HepG2 (cell line): ENCODE measurements at regions not wholly inside any gene's neighbourhood (a gene's known extent, or its start where the extent isn't known, plus 50 kb on each side); places are given as distances from the start of the nearest gene placed in this dataset.

Source experiments
- ATAC-seq: fragments of 200-7000 bp; cut with Tn5 transposase; 3 replicates; pipeline ENCODE4 v1.9.1; 2020; ENCODE audit warnings: mild to moderate bottlenecking, moderate library complexity
- BruUV-seq: library from RNA; stranded (reverse); fragments of 400-500 nt; replicated peaks from 2 replicates; lab custom pipeline; 2021; lab: Mats Ljungman, UMichigan
- CTCF ChIA-PET: fragments of 300-600 bp; formaldehyde crosslinking; extraction: SDS; loops from one replicate; lab custom pipeline; 2021; ENCODE audit warnings: low total read pairs, inconsistent platforms, low intra/inter-chr PET ratio; lab: Yijun Ruan, JAX
- POLR2A ChIA-PET: fragments of 350-600 bp; sonication (Branson Sonifier 250); formaldehyde crosslinking; loops from one replicate; lab custom pipeline; 2020; ENCODE audit warnings: antibody characterized with exemption, inconsistent platforms; lab: Yijun Ruan, JAX
- DNase-seq: peaks from one replicate; pipeline ENCODE4 v3.0.0-alpha.2; 2015; ENCODE audit warnings: low spot score
- FAIRE-seq: peaks from 3 replicates; lab custom pipeline; 2011; peaks lifted over from hg19 to GRCh38; lab: Jason Lieb, UNC
- H2AFZ ChIP-seq: one replicate; pipeline ENCODE4 v1.6.1; 2011; ENCODE audit warnings: low read length, inconsistent platforms
- H3K27ac ChIP-seq: fragments of 300-600 bp; 3 replicates; pipeline ENCODE4 v1.8.0; 2011; ENCODE audit warnings: mixed run types, mild to moderate bottlenecking, mixed read lengths, low read length, inconsistent platforms; ENCODE audit not compliant: insufficient read depth; ENCODE audit errors: extremely low read length
- H3K27me3 ChIP-seq, 2 experiments: fragments of 200-600 bp in 1 of 2; 2 replicates in 1 of 2; 3 replicates in 1 of 2; pipeline versions ENCODE4 v1.6.0 to v1.8.0; 2011; ENCODE audit warnings: low read length in 2 of 2, mild to moderate bottlenecking in 2 of 2, moderate library complexity in 2 of 2, inconsistent platforms in 1 of 2; ENCODE audit not compliant: insufficient read depth in 2 of 2, control insufficient read depth in 1 of 2
- H3K36me3 ChIP-seq, 2 experiments: fragments of 200-600 bp in 1 of 2; replicated peaks in 1 of 2; 2 replicates in 1 of 2; 3 replicates in 1 of 2; pipeline versions ENCODE4 v1.5.1 to v1.8.0; 2011; ENCODE audit warnings: low read length in 2 of 2, inconsistent platforms in 1 of 2; ENCODE audit not compliant: insufficient read depth in 2 of 2, control insufficient read depth in 1 of 2
- H3K4me1 ChIP-seq: 2 replicates; pipeline ENCODE4 v1.5.1; 2012; ENCODE audit warnings: low read length, inconsistent platforms; ENCODE audit not compliant: insufficient read depth
- H3K4me2 ChIP-seq: 2 replicates; pipeline ENCODE4 v1.6.0; 2011; ENCODE audit warnings: low read depth, low read length, inconsistent platforms
- H3K4me3 ChIP-seq, 3 experiments: fragments of 200-600 bp in 1 of 3; sonication (generic), shearing (Covaris generic) in 1 of 3; replicated peaks in 1 of 3; 2 replicates each; pipeline ENCODE4 v1.5.1; 2011 to 2016; ENCODE audit warnings: low read length in 3 of 3, inconsistent platforms in 2 of 3, low read depth in 2 of 3, mild to moderate bottlenecking in 2 of 3, control low read depth in 1 of 3, mixed read lengths in 1 of 3; ENCODE audit not compliant: insufficient read depth in 1 of 3
- H3K79me2 ChIP-seq: one replicate; pipeline ENCODE4 v1.6.1; 2011; ENCODE audit warnings: low read length, inconsistent platforms; ENCODE audit not compliant: insufficient read depth
- H3K9ac ChIP-seq: 2 replicates; pipeline ENCODE4 v1.6.0; 2011; ENCODE audit warnings: mild to moderate bottlenecking, low read depth, low read length, inconsistent platforms; ENCODE audit not compliant: insufficient read depth
- H3K9me3 ChIP-seq: 2 replicates; pipeline ENCODE4 v1.5.1; 2012; ENCODE audit warnings: mild to moderate bottlenecking, low read length
- H4K20me1 ChIP-seq: 2 replicates; pipeline ENCODE4 v1.6.0; 2011; ENCODE audit warnings: inconsistent platforms, mild to moderate bottlenecking, low read length, moderate library complexity; ENCODE audit not compliant: insufficient read depth
- KMT2B ChIP-seq: IDR thresholded peaks from 2 replicates; pipeline ENCODE4 v1.6.1; 2016; ENCODE audit warnings: missing genetic modification reagents, missing compliant biosample characterization
- MYC ChIP-seq: sonication (generic); formaldehyde crosslinking; IDR thresholded peaks from 2 replicates; pipeline ENCODE4 v1.9.0; 2021; ENCODE audit warnings: missing genetic modification reagents, borderline replicate concordance
- NFRKB ChIP-seq: fragments of 450-650 bp; IDR thresholded peaks from 2 replicates; pipeline ENCODE4 v1.6.1; 2017
- PHF20 ChIP-seq: sonication (generic); formaldehyde crosslinking; IDR thresholded peaks from 2 replicates; pipeline ENCODE4 v1.5.0; 2020; ENCODE audit warnings: mild to moderate bottlenecking, missing genetic modification reagents
- TARDBP ChIP-seq: sonication (generic); formaldehyde crosslinking; IDR thresholded peaks from 2 replicates; pipeline ENCODE4 v1.8.0; 2022; ENCODE audit warnings: mild to moderate bottlenecking, missing genetic modification reagents
- TBX2 ChIP-seq: sonication (generic); formaldehyde crosslinking; IDR thresholded peaks from 2 replicates; pipeline ENCODE4 v1.5.0; 2020; ENCODE audit warnings: missing genetic modification reagents, mild to moderate bottlenecking, borderline replicate concordance
- ZNF136 ChIP-seq: sonication (generic); formaldehyde crosslinking; IDR thresholded peaks from 2 replicates; pipeline ENCODE4 v1.8.1; 2022; ENCODE audit warnings: low read depth, mild to moderate bottlenecking, moderate library complexity, missing genetic modification reagents
- ZNF564 ChIP-seq: sonication (generic); formaldehyde crosslinking; IDR thresholded peaks from 2 replicates; pipeline ENCODE4 v1.8.1; 2023; ENCODE audit warnings: mild to moderate bottlenecking, missing genetic modification reagents
- ZNF577 ChIP-seq: sonication (generic); formaldehyde crosslinking; IDR thresholded peaks from 2 replicates; pipeline ENCODE4 v1.4.0; 2020; ENCODE audit warnings: mild to moderate bottlenecking, low read depth, missing genetic modification reagents, borderline replicate concordance
- in situ Hi-C: cut with HindIII; loops from 2 replicates; pipeline ENCODE4 v1.10.0; 2017; ENCODE audit warnings: low pct_unique_long_range_greater_than_20kb; ENCODE audit not compliant: extremely low pct_ligation_motif_present
- intact Hi-C: fragments of 100-400 bp; cut with micrococcal nuclease; formaldehyde crosslinking; loops from one replicate; pipeline ENCODE4 v1.10.0; 2022; ENCODE audit not compliant: unreplicated experiment
- TF ChIP-seq, protein P1 (sequence below): sonication (generic); formaldehyde crosslinking; IDR thresholded peaks from 2 replicates; pipeline ENCODE4 v1.4.0; 2020; ENCODE audit warnings: missing genetic modification reagents, borderline replicate concordance

DNA sequence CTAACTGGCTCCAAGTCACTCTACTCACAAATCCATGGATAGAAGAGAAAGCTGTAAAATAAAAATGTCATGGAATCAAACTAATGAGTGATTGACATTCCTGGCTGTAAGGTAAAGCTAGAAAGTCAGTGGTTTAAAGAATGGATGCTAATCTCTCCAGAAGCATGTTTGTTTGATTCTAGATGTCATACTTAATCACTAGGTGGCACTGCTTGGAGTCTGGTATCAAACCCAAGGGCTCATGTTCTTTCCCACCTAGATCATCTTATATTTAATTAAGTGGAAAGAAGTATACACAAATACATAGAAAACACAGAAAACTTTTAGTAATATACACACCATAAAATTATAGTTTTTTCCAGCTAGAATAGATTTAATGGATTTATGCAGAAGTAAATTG is 2666.6 kb downstream of the PCDH7 start:
- ChIA-PET CTCF (no interaction called here), POLR2A (no interaction called here)
- Histone ChIP-seq H3K79me2 (no peaks in the 10 kb centered on the region), H3K36me3 (no peaks in the 10 kb centered on the region), H2AFZ (no peak overlapping the region), H3K4me1 (no peaks in the 10 kb centered on the region), H3K4me3 (no peak overlapping the region), H3K9me3 (peaks cover 59% of the 10 kb centered on the region), H3K9ac (no peak overlapping the region), H4K20me1 (no peaks in the 10 kb centered on the region)
- intact Hi-C loops: loop anchor here (10.0 kb wide), 1 partner anchor 1338 kb away; no protein-coding TSS in a partner anchor
- DNase-seq (no peak), FAIRE-seq (no peak)
- BruUV-seq: no TSS peak
- TF ChIP-seq PHF20 (CRISPR knock-in tag) (no peak), ZNF136 (CRISPR knock-in tag) (no peak), MYC (CRISPR knock-in tag) (no peak), ZNF564 (CRISPR knock-in tag) (no peak), TARDBP (CRISPR knock-in tag) (no peak), TBX2 (CRISPR knock-in tag) (no peak), KMT2B (no peak), ZNF577 (CRISPR knock-in tag) (no peak), NFRKB (no peak)
- TF ChIP-seq, protein P1, sequence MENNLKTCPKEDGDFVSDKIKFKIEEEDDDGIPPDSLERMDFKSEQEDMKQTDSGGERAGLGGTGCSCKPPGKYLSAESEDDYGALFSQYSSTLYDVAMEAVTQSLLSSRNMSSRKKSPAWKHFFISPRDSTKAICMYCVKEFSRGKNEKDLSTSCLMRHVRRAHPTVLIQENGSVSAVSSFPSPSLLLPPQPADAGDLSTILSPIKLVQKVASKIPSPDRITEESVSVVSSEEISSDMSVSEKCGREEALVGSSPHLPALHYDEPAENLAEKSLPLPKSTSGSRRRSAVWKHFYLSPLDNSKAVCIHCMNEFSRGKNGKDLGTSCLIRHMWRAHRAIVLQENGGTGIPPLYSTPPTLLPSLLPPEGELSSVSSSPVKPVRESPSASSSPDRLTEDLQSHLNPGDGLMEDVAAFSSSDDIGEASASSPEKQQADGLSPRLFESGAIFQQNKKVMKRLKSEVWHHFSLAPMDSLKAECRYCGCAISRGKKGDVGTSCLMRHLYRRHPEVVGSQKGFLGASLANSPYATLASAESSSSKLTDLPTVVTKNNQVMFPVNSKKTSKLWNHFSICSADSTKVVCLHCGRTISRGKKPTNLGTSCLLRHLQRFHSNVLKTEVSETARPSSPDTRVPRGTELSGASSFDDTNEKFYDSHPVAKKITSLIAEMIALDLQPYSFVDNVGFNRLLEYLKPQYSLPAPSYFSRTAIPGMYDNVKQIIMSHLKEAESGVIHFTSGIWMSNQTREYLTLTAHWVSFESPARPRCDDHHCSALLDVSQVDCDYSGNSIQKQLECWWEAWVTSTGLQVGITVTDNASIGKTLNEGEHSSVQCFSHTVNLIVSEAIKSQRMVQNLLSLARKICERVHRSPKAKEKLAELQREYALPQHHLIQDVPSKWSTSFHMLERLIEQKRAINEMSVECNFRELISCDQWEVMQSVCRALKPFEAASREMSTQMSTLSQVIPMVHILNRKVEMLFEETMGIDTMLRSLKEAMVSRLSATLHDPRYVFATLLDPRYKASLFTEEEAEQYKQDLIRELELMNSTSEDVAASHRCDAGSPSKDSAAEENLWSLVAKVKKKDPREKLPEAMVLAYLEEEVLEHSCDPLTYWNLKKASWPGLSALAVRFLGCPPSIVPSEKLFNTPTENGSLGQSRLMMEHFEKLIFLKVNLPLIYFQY (CRISPR knock-in tag): no peak
- TF ChIP-seq, all 625 proteins: peak for 0
- H3K27ac ChIP-seq: no peak overlapping the region
- in situ Hi-C loops: no loop called here
- ATAC-seq: no peak
- H3K4me2 ChIP-seq: no peak overlapping the region
- no peaks in the 10 kb centered on the region for H3K27me3 ChIP-seq
